ENCODE measurements at regions not wholly inside any gene's neighbourhood (a gene's known extent, or its start where the extent isn't known, plus 50 kb on each side); places are given as distances from the start of the nearest gene placed in this dataset.

DNA sequence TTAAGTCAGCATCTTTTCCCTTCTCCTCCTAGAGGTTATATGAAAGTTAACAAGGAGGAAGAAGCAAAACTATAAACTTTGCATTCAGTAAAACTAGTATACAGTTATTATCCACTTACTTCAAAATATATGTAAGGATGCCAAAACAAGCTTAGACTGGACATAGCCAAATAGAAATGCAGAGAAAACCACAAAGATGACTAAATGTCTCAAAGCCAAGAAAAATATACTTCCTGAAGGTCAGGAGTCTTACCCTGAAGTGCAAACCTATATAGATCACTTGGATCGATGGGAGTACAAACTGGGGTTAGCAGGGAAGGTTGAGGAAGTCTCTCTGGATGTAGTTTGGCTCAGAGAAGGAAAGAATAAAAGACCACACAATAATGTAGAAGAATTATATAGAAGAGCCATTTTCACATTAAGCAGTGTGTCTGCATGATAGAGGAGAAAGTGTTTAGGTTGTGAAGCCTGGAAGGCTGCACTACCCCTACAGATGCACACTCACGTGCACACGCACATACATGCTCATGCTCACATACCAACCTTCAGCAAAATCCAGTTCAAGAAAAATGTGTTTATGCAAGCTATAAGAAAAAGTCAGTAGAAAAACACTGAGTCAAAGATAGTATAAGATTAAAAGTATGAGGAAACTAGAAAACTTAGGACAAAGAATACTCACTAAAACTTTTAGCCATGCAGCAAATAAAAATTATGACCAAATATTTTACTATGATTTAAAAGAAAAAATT is 112.1 kb upstream of the RXFP2 start:
- Histone ChIP-seq H3K9me3 (replicated peaks in 1 of 2; ENCODE audit: control insufficient read depth in 1 of 2, insufficient read depth in 1 of 2, low read length in 2 of 2) (peaks cover 0 to 8% of the 10 kb centered on the region in 2 donors), H3K27ac (ENCODE audit: low read depth in 1 of 2, low read length in 2 of 2) (no peak overlapping the region), H3K4me2 (replicated peaks; ENCODE audit: extremely low read depth, low read length, poor library complexity, severe bottlenecking) (no peak overlapping the region), H4K20me1 (ENCODE audit: insufficient read depth, low read length) (no peaks in the 10 kb centered on the region), H3K4me3 (replicated peaks in 1 of 3; ENCODE audit: low read depth in 2 of 3, low read length in 3 of 3) (no peak overlapping the region), H3K27me3 (ENCODE audit: control insufficient read depth in 2 of 2, insufficient read depth in 2 of 2, low read length in 2 of 2) (peaks cover 2 to 3% of the 10 kb centered on the region in 2 donors), H3K9ac (ENCODE audit: insufficient read depth, low read length, poor library complexity, severe bottlenecking) (no peak overlapping the region), H3K36me3 (replicated peaks in 1 of 2; ENCODE audit: control insufficient read depth in 1 of 2, insufficient read depth in 2 of 2, low read length in 2 of 2) (no peaks in the 10 kb centered on the region), H2AFZ (ENCODE audit: insufficient read depth, low read depth, low read length, poor library complexity, severe bottlenecking) (no peak overlapping the region), H3K4me1 (ENCODE audit: control insufficient read depth in 1 of 2, insufficient read depth in 2 of 2, low read length in 2 of 2) (peaks cover 26 to 36% of the 10 kb centered on the region in 2 donors), H3K79me2 (ENCODE audit: insufficient read depth, low read length) (no peaks in the 10 kb centered on the region)
- Mint-ChIP-seq H3K4me3 (no peak overlapping the region), H3K9me3 (peaks cover 2 to 22% (median 3%) of the 10 kb centered on the region in 7 donors), H3K4me1 (peaks cover 43% of the 10 kb centered on the region), H3K27me3 (ENCODE audit: low read depth in 3 of 3) (peaks cover 4 to 13% (median 7%) of the 10 kb centered on the region in 3 donors), H3K36me3 (peaks cover 4 to 9% of the 10 kb centered on the region in 2 donors), H3K27ac (no peak overlapping the region)
- no peak for DNase-seq
- TF ChIP-seq, protein P1, sequence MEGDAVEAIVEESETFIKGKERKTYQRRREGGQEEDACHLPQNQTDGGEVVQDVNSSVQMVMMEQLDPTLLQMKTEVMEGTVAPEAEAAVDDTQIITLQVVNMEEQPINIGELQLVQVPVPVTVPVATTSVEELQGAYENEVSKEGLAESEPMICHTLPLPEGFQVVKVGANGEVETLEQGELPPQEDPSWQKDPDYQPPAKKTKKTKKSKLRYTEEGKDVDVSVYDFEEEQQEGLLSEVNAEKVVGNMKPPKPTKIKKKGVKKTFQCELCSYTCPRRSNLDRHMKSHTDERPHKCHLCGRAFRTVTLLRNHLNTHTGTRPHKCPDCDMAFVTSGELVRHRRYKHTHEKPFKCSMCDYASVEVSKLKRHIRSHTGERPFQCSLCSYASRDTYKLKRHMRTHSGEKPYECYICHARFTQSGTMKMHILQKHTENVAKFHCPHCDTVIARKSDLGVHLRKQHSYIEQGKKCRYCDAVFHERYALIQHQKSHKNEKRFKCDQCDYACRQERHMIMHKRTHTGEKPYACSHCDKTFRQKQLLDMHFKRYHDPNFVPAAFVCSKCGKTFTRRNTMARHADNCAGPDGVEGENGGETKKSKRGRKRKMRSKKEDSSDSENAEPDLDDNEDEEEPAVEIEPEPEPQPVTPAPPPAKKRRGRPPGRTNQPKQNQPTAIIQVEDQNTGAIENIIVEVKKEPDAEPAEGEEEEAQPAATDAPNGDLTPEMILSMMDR (IDR thresholded peaks at IDR 0.05), result no peak
- intact Hi-C loops (cut with micrococcal nuclease), result no loop called here
- no CpG with 5 or more reads among the region's 3 CpGs for WGBS (ENCODE audit: insufficient coverage)

DNA sequence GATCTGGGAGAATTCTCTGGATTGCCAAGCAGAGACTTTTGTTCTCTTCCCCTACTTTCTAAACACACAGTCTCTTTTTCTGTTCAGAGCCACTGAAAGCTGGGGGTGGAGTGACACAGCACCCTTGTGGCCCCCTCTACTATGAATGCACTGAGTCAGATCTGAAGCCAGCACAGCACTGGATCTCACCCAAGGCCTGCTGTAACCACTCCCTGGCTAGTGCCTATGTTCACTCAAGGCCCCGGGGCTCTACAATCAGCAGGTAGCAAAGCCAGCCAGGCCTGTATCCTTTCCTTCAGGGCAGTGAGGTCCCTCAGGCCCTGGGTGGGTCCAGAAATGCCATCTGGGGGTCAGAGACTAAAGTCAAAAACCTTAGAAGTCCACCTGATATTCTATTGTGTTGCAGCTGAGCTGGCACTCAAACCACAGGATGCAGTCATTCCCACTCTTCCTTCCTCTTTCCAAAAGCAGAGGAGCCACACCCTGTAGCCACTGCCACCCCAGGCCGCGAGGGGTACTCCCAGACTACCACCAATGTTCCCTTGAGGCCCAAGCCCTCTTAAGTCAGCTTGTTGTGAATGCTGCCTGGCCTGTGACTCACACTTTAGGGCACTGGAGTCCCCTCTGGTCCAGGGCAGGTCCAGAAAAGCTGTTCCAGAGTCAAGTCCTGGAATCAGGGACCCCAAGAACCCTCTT is 110.1 kb upstream of the RXFP2 start:
- H3K9ac ChIP-seq (ENCODE audit: insufficient read depth, low read length, poor library complexity, severe bottlenecking), result no peak overlapping the region
- H3K4me2 ChIP-seq (replicated peaks; ENCODE audit: extremely low read depth, low read length, poor library complexity, severe bottlenecking), result peak overlapping the region; percentile 53
- peak; percentile 19 to 63 (median 32) for DNase-seq
- H3K27ac ChIP-seq (ENCODE audit: low read depth in 1 of 2, low read length in 2 of 2), result peak overlapping the region; percentile 20 to 79
- Mint-ChIP-seq H3K4me3 (peak overlapping the region; percentile 54 to 81), H3K27ac (peak overlapping the region; percentile 58 to 89 (median 80)), H3K36me3 (peaks cover 4 to 9% of the 10 kb centered on the region in 2 donors), H3K9me3 (peaks cover 8 to 29% (median 15%) of the 10 kb centered on the region in 7 donors), H3K4me1 (peaks cover 43% of the 10 kb centered on the region), H3K27me3 (ENCODE audit: low read depth in 3 of 3) (peaks cover 0 to 4% (median 3%) of the 10 kb centered on the region in 3 donors)
- H3K9me3 ChIP-seq (replicated peaks in 1 of 2; ENCODE audit: control insufficient read depth in 1 of 2, insufficient read depth in 1 of 2, low read length in 2 of 2), result peaks cover 0 to 9% of the 10 kb centered on the region in 2 donors
- intact Hi-C loops (cut with micrococcal nuclease), result no loop called here
- H3K36me3 ChIP-seq (replicated peaks in 1 of 2; ENCODE audit: control insufficient read depth in 1 of 2, insufficient read depth in 2 of 2, low read length in 2 of 2), result no peaks in the 10 kb centered on the region
- H3K79me2 ChIP-seq (ENCODE audit: insufficient read depth, low read length), result no peaks in the 10 kb centered on the region
- no peak overlapping the region for H2AFZ ChIP-seq (ENCODE audit: insufficient read depth, low read depth, low read length, poor library complexity, severe bottlenecking)
- WGBS (ENCODE audit: insufficient coverage), result 15% methylated on average over 3 of the region's 3 CpGs
- no peaks in the 10 kb centered on the region for H4K20me1 ChIP-seq (ENCODE audit: insufficient read depth, low read length)
- H3K27me3 ChIP-seq (ENCODE audit: control insufficient read depth in 2 of 2, insufficient read depth in 2 of 2, low read length in 2 of 2), result no peaks in the 10 kb centered on the region
- H3K4me3 ChIP-seq (replicated peaks in 1 of 3; ENCODE audit: low read depth in 2 of 3, low read length in 3 of 3), result peak overlapping the region in 1 of 3 experiments; percentile 43
- H3K4me1 ChIP-seq (ENCODE audit: control insufficient read depth in 1 of 2, insufficient read depth in 2 of 2, low read length in 2 of 2), result peaks cover 26 to 36% of the 10 kb centered on the region in 2 donors
- TF ChIP-seq, protein P1 (IDR thresholded peaks at IDR 0.05), result no peak
